ENCODE measurements at regions not wholly inside any gene's neighbourhood (a gene's known extent, or its start where the extent isn't known, plus 50 kb on each side); places are given as distances from the start of the nearest gene placed in this dataset.
"Not testable (repeated sequence)": the region's sequence is repeated elsewhere in the genome, so short reads cannot be mapped to it uniquely, and the experiment has no call there.

DNA sequence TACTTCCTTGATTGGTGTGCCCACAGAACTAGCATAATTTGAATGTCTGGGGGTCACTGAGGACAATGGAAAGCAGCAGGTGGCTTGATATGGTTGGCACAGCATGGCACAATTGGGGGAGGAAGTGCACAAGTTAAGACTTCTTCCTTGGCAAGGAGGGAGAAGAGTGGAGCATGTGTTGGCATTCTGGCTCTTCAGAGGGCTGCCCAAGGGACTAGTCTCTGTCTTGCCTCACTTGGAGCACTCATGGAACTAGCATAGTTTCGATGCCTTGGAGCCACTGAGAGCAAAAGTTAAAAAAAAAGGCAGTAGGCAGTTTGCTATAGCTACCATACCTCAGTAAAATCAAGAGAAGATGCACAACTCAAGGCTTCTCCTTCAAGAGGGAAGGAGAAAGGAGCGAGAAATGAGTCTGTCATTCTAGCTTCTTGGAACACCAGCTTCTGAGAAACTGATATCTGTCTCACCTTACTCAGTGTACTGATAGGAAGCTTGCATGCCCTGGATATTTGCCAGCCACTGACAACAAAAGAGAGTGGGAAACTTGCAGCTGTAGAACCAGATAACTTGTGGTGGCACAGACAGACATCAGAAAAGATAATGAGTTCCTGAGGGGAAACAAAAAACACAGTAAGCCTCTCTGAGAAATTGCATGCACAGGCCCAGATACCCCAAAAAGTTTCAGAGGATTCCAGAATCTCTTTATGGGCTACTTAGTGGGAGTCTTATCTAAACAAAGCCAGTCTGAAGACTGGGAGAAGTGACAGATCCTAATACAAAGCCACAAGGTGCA is 207.5 kb upstream of the SAMSN1 start:
- no peak for DNase-seq

DNA sequence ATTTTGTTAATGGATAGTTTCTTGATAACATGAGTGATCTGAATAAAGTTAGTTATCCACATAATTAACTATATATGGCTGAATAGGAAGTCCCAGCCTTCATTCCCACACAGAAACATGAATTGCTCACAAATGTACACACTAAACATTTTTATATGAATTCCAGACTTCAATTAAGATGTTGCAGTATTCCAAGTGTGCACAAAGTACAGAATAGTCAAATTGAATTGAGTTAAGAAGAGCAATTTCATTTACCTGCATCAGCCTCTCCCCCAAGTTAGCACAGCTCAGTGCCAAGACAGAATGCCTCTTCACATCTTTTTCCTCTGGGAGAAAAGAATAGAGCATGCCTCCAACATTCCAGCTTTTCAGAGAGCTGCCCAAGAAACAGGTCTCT is 207.0 kb upstream of the SAMSN1 start:
- no peak for DNase-seq

DNA sequence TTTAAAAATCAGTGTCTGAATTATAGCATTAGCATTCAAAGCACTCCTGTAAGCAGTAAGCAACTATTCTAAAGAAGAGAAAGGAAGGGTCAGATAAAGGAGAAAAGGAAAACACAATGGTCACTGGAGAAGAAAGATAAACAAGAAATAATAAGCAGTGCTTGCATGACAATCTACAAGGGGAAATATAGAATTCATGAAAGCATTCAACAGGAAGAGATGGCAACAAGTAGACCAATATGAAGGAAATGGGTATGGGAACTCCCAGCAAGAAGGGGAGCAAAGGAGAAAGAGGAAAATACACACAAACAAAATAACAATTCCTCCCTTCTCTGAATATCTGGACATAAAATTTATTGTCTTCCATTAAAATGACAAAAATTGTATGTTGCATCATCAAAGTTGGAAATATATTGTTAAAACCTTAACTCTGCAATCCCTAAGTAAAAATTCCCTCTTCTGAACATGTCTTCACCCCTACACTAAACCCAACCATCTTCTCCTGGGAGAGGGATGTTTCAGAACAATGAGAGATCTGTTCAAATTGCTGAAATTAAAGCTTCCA is 206.3 kb upstream of the SAMSN1 start:
- no peak for DNase-seq

DNA sequence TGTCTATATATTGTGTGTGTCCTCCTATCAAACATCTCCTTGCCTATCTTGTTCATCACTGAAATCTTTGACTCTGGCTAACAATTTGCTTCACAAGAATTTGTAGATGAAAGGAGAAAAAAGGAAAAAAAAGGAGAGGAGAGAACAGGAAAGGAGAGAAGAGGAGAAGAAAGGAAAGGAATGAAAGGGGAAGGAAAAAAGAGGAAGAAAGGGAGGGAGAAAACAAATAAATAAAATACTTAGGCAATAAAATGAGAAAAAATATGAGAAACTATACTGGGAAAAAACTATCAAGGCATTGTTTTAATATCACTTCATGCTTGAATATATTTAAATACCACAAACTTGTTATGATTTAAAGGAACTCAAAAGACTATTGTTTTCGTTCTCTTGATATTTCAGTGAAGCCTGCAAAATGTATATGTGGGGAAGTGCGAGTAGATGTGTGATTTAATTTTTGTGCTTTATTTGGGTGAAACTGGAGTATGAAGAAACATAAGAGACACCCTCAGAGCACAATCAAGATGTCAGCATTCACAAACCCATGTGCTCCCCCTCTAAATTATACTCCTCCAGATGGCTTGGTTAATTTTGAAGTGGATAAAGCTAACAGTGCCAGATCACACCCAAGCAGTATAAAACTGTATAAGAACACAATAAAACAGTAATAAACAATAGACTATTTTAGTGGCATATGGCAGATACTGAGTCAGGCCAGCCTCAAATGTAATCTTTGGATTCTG is 205.7 kb upstream of the SAMSN1 start:
- no peak for DNase-seq

DNA sequence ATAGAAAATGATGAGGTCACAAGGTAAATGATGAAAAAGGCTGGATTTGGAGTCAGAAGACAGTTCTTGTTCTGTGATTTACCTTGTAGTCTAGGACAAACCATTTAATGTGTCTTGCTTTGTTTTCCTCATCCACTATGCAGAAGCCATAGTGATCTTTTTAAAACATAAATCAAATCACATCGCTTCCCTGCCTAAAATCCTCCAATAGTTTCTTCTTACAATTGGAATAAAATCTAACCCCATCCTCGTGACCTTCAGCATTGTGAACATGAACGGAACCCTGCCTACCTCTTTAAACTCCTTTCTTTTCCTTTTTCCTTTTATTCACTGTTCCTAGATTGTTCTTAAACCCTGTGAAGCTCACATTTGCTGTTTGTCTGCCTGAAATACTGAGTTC is 204.9 kb upstream of the SAMSN1 start:
- DNase-seq = no peak

DNA sequence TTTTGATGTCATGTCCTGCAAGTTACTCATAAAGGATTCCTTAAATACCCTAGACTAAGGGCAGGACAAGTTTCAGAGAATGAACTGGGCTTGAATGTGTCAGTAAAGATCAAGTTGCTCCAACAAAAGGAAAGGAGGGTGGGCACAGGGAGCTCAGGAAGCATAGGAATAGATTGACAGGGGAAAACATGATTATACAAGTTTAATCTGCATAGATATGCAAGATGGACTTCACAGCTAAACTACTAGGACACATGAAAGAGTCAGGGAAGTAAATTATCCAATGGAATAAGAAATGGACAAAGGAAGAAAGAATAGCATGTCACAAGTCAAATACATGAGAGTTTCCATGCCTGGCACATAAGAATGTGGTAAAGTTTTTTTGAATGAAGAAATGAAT is 203.9 kb upstream of the SAMSN1 start:
- DNase-seq = no peak

DNA sequence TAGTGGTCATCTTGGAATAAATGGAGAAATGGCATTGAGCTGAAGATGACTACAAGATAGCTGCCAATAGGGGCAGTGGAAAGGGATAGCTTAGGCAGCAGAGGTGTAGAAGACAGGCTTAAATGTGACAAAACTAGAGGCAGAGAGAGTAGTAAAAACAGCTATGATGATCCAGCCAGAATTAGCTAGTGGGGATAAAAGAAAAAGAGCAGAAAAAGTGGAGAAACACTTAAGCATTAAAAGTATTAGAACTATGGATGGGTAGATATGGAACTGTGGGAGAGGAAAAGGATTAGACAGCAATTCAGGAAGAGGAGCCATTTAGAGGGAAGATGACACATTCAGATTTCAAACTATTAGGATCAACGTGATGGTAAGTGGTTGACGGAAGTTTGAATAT is 202.5 kb upstream of the SAMSN1 start:
- no peak for DNase-seq

DNA sequence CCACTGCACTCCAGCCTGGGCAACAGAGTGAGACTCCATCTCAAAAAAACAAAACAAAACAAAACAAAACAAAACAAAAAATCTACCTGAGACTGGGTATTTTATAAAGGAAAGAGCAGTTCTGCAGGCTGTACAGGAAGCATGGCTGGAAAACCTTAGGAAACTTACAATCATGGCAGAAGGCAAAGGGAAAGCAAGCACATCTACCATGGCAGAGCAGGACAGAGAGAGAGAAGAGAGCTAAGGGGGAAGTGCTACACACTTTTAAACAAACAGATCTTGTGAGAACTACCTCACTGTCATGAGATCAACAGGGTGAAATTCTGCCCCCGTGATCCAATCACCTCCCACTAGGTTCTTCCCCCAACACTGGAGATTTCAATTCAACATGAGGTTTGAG is 198.3 kb upstream of the SAMSN1 start:
- DNase-seq = no peak

DNA sequence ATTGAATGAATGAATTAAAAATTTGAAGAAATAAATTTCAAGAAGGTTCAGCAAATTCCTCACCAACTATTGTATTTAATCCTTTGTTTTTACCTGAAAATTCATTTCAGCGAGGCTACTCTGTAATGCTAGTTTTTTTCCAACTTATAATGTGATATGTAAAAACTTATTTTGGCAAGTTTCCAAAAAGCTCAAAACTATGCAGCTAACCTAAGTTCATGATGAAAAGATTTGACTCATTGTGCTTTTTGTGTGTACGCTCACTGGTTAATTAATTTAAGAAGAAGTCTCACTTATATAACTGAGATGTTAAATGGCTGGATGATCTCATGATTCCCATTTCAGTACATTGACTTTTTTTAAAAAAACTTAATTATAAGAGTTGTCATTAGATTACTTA is 196.0 kb upstream of the SAMSN1 start:
- DNase-seq = no peak

DNA sequence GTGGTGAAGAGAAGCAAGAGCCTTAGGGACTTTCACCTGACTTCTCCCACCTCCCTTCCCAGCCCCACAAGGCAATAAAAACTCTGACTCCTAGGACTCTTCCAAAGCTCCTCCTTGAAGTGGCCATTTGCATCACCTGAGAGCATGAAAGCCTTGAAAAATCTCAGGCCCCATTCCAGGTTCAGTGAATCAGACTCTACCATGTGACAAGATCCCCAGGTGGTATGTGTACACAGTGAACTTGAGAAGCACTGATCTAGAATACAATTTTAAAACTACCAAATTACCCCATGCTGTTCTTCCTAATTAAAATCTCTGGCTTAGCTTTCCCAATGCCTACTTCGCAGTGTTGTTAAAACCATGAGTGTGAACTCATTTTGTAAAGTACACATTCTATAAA is 195.1 kb upstream of the SAMSN1 start:
- no peak for DNase-seq

DNA sequence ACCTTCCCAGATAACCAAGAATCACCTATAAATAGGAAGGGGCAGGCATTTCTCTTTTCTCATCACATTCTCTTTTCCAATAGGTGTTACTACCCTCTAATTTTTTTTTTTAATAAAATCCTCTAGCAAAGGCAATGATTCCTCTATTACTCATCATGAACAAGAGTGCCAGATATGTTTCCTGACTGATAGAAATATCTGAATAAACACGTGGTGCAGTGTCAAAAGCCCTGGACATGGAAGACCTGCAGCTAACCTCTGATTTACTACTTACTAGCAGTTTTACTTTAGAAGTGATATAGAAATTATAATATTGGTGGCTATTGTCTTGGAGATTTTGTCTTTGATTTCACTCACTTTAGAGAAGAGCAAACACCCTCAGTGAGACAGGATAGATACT is 194.6 kb upstream of the SAMSN1 start:
- no peak for DNase-seq

DNA sequence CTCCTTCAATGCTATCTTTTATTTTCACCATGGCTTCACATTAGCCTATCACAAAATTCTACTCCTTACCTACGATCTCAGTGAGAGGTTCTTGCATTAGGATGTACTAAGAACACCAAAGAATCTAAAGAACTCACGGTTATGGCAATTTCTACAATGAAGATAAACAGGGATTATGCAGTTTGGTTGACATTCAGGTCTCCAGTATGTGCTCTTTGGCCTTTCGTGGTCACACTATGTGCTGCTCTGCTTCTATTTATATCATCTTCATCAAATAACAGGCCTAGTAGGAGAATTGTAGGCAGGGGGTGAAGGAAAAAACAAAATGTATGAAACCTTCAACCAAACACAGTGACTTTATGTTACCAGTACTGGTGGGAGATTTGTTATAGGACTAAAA is 194.0 kb upstream of the SAMSN1 start:
- no peak for DNase-seq

DNA sequence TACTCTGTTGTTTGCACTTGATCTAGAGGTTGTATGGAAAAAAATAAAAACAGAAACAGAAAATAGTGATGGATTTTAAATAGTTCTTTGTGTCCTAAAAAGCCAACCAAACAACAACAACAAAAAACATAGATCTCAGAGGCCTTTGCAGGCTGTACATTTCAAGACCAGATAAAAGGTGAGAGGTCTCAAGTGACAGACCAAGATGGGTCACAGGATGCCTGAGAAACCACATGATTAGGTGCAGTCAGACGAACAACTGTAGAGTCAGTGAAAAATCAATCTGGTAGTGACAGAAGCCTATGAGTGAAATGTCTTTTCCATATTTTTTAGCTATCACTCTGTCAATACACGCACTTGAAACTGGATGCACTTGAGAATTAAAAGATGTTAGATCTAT is 193.5 kb upstream of the SAMSN1 start:
- no peak for DNase-seq

DNA sequence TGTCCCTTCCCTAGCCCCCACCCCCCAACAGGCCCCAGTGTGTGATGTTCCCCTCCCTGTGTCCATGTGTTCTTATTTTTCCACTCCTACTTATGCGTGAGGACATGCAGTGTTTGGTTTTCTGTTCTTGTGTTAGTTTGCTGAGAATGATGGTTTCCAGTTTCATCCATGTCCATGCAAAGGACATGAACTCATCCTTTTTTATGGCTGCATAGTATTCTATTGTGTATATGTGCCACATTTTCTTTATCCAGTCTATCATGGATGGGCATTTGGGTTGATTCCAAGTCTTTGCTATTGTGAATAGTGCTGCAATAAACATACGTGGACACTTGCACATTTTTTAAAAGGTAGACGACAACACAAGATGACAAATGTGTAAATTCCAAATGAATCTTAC is 192.5 kb upstream of the SAMSN1 start:
- DNase-seq = not testable (repeated sequence)

DNA sequence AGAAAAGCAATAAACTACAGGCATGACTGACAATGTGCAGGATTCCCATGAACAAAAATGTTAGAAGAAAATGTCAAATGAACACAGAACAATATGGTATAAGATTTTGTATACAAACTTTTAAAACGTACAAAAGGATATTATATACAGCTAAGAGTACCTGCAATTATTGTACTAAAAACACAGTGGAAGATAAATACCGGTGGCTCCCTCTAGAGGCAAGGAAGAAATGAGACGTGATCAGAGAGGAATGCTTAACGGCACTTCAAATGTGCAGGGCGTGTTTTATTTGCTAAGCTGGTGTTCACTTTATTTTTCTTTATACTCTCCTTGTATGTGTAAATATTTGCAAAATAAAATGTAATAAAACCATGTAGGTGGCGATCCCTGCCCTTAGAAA is 191.8 kb upstream of the SAMSN1 start:
- no peak for DNase-seq

DNA sequence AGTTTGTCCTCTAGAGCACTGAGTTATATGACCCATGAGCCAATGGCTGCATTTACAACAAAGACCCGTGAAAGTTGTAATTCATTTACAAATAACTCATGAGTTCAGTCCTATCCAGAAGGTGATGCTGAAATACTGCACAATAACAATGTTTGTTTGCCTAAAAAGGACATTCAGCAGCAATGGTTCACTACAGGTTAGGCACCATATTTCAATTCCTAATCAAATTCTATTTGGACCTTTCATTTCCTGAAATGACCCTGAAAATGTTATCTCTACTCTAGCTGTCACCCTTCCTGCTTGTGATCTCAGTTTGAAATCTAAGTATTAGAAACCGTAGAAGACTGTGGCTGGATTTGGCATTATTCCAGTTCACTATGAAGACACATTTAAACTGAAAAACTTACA is 191.2 kb upstream of the SAMSN1 start:
- DNase-seq = no peak

DNA sequence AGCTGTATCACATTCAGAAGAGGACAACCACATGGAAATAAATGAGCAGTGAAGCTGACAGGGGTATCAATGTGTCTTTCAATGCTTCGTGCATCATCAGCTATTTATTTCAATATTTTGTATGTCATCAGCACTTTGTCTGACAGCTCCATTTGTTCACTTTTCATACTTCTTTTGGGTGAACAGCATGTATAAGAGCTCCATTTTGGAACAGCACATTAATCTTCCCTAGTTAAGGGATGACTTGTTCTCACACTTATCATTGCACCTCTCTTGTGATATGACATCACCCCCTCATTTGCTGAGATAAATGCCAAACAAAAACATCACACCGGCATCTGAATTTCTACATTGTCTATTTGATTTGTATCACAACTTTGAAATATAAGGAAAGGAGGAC is 190.6 kb upstream of the SAMSN1 start:
- no peak for DNase-seq

DNA sequence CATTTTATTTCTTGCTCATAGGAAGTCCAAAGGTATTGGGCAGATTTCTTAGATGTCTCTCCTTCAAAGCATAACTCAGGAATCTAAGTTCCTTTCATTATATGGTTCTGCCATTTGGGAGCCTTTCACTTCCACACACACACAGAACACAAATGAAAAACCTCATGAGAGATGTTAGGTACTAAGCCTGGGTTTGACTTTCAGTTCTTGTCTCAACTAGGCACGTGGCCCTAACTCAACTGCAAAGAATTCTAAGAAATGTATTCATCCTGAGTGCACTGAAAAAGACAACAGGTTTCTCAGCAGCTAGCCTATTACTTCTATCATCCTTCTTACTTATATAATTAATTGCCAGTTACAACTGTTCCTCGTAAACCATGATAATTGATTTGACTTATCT is 190.0 kb upstream of the SAMSN1 start:
- no peak for DNase-seq

DNA sequence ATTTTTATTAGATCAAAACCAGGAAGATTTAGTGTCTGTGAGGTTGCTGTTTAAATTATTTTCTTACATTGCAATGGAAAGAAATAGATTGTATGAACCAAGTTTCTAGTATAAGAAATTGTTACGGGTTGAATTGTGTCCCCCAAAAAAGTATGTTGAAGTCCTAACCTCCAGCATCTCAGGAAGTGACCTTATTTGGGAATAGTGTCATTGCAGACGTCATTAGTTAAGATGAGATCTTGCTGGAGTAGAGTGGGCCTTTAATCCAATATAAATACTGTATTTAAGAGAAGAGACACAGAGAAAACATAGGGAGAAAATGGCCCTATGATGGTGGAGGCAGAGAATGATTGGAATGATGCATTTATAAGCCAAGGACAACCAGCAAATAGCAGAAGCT is 188.7 kb upstream of the SAMSN1 start:
- DNase-seq = no peak

DNA sequence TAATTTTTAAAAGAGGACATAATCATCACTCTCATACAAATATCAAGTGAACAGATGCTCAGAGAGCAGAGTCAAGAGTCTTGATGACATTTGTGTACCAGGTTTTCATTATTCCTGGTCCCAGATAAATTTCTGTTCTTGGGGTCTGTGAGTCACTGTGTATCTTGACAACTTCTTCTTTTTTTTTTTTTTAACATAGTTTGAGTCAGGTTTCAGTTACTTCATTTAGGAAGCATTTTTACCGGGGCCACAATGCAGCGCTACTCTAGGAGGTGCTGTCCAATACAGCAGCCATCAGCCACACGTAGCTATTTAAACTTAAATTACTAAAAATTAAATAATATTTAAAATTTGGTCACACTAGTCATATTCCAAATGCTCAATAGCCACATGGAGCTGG is 188.1 kb upstream of the SAMSN1 start:
- no peak for DNase-seq

DNA sequence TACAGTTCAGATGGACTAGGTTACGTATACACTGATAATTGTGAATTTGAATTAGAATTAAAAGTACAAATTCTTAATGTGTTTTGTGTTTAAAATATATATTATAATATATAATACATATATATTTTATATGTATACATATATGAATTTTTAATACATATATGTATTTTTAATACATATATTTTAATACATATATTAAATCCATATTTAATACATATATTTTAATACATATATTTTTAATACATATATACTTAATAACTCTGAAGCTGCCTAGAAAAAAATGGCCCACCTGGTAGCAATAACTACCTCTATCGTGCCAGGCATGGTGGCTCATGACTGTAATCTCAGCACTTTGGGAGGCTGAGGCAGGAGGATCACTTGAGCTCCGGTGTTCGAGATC is 179.1 kb upstream of the SAMSN1 start:
- DNase-seq = no peak

DNA sequence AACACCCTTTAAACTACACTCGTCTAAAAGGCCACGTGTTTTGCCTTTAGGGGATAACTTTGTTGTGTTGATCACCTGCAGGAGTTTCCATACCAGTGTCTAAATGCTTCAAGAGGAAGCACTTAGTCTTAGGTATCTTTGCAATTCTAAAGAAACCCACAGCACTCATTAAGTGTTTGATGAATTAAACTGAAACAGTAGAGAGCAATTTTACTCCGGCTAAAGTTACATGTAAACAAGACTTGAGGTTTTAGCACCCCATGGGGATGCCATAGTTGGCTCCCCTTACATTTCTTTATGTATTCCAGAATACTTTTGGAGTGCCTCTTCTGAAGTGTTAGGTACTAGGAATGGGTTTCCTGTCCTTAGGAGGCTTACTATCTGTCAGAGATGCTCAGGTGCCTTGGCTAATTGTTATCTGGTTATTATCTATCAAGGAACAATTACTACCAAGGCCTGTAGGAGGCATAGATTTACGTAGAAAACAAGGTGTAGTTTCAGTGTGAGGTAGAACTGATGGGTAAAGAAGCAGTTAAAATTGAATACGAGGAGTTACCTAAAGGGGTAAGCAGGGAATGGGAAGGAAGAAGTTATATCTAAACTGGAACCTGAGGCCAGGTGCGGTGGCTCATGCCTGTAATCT is 176.8 kb upstream of the SAMSN1 start:
- no peak for DNase-seq

DNA sequence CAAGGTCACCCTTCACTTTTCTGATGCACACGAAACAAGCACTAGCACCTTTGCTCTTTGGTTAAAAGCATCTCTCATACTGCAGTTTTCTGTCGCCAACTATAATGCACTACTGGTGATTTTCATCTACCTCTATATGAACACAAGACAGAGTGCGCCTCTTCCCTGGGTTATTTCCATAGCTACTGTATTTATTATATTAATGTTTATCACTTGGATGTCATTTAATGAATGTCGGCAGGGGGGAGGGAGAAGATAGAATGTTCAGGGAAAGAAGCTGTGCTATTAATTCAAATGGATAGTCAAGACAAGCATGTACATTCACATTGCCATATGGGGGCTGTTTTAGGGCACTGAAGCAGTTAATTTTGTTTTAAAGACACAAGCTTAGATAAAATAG is 174.1 kb upstream of the SAMSN1 start:
- no peak for DNase-seq

DNA sequence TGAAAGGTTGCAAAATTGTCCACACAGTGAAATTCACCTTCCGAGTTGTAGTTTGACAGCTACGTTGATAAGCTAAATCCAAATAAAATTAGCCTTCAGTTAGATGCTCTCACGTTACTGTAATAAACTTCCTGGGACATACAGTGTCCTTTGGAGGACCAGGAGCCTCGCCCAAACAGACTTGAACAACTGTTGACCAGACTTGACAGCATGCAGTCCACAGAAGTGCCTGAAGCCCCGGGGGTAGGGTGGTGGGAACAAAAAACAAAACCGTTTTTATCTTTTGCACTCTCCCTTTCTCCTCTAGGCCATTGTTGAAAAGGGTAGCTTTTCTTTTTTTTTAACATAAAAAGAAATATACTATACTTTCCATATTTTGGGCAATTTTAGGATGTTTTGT is 172.8 kb upstream of the SAMSN1 start:
- DNase-seq = no peak
